ENCODE measurements at regions not wholly inside any gene's neighbourhood (a gene's known extent, or its start where the extent isn't known, plus 50 kb on each side); places are given as distances from the start of the nearest gene placed in this dataset.

DNA sequence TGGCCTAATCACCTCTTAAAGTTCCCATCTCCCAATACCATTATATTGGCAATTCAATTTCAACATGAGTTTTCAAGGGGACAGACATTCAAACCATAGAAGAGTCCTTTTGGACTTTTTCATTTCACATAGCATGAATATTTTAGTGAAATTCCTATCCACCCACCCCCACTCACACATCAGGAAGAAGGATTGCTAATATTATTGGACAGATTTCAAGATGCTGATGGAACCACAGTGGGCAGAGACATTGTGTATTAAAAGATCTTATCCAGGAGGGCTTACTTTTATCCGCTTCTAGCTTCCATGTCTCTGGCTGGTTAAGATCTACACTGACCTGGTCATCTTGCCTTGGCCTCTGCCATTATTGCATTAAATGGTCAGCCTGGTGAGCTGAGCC, 297.4 kb upstream of the ACVR2A start:
- Histone ChIP-seq H4K20me1 (ENCODE audit: control insufficient read depth, extremely low read depth, insufficient read depth, low read length) (no peaks in the 10 kb centered on the region), H3K4me2 (ENCODE audit: extremely low read depth, insufficient read depth, low read length) (no peak overlapping the region), H2AFZ (ENCODE audit: low read length) (no peak overlapping the region), H3K27ac (ENCODE audit: insufficient read depth, low read length) (no peak overlapping the region), H3K79me2 (ENCODE audit: control insufficient read depth, insufficient read depth, low read length) (no peaks in the 10 kb centered on the region), H3K4me3 (replicated peaks in 1 of 4; ENCODE audit: control extremely low read depth in 1 of 4, insufficient read depth in 1 of 4, low read depth in 3 of 4, low read length in 4 of 4) (no peak overlapping the region), H3K27me3 (ENCODE audit: control insufficient read depth, insufficient read depth, low read length) (no peaks in the 10 kb centered on the region), H3K4me1 (ENCODE audit: control insufficient read depth, extremely low read depth, insufficient read depth, low read length) (no peaks in the 10 kb centered on the region), H3K9me3 (ENCODE audit: control insufficient read depth, insufficient read depth, low read depth, low read length) (no peaks in the 10 kb centered on the region), H3K36me3 (ENCODE audit: control insufficient read depth, insufficient read depth, low read length) (no peaks in the 10 kb centered on the region), H3K9ac (ENCODE audit: insufficient read depth, low read length) (no peak overlapping the region)
- DNase-seq (ENCODE audit: low read depth in 2 of 2): peak in 1 of 2 donors; percentile 78
- TF ChIP-seq EZH2 (IDR thresholded peaks at IDR 0.05; ENCODE audit: low read length, missing control alignments): no peak
- TF ChIP-seq, protein P1, sequence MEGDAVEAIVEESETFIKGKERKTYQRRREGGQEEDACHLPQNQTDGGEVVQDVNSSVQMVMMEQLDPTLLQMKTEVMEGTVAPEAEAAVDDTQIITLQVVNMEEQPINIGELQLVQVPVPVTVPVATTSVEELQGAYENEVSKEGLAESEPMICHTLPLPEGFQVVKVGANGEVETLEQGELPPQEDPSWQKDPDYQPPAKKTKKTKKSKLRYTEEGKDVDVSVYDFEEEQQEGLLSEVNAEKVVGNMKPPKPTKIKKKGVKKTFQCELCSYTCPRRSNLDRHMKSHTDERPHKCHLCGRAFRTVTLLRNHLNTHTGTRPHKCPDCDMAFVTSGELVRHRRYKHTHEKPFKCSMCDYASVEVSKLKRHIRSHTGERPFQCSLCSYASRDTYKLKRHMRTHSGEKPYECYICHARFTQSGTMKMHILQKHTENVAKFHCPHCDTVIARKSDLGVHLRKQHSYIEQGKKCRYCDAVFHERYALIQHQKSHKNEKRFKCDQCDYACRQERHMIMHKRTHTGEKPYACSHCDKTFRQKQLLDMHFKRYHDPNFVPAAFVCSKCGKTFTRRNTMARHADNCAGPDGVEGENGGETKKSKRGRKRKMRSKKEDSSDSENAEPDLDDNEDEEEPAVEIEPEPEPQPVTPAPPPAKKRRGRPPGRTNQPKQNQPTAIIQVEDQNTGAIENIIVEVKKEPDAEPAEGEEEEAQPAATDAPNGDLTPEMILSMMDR (conservative IDR thresholded peaks at IDR 0.05 in 1 of 2, IDR thresholded peaks at IDR 0.05 in 1 of 2; ENCODE audit: low read depth in 1 of 2, low read length in 2 of 2): no peak

DNA sequence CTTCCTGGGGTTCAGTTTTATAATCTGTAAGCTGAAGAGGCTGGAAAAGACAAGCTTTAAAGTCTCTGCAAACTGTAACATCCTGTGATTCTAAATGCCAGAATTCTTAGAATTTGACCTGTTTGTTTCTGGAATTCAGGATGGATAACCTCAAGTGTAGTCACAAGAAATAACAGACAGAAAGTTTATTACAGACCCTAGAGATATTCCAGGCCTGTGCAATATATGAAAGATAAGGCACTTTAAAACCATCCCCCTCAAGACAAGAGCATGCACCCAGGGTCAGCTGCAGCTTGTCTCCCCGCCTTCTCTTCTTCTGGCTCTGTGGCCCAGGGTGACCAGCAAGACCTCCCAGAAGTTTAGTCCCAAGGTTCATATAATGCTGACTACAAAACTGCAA, 298.7 kb upstream of the ACVR2A start:
- Histone ChIP-seq H3K4me2 (ENCODE audit: extremely low read depth, insufficient read depth, low read length) (no peak overlapping the region), H2AFZ (ENCODE audit: low read length) (no peak overlapping the region), H3K36me3 (ENCODE audit: control insufficient read depth, insufficient read depth, low read length) (no peaks in the 10 kb centered on the region), H4K20me1 (ENCODE audit: control insufficient read depth, extremely low read depth, insufficient read depth, low read length) (no peaks in the 10 kb centered on the region), H3K27ac (ENCODE audit: insufficient read depth, low read length) (no peak overlapping the region), H3K9me3 (ENCODE audit: control insufficient read depth, insufficient read depth, low read depth, low read length) (no peaks in the 10 kb centered on the region), H3K79me2 (ENCODE audit: control insufficient read depth, insufficient read depth, low read length) (no peaks in the 10 kb centered on the region), H3K4me1 (ENCODE audit: control insufficient read depth, extremely low read depth, insufficient read depth, low read length) (no peaks in the 10 kb centered on the region), H3K4me3 (replicated peaks in 1 of 4; ENCODE audit: control extremely low read depth in 1 of 4, insufficient read depth in 1 of 4, low read depth in 3 of 4, low read length in 4 of 4) (no peak overlapping the region), H3K9ac (ENCODE audit: insufficient read depth, low read length) (no peak overlapping the region), H3K27me3 (ENCODE audit: control insufficient read depth, insufficient read depth, low read length) (no peaks in the 10 kb centered on the region)
- no peak for TF ChIP-seq EZH2 (IDR thresholded peaks at IDR 0.05; ENCODE audit: low read length, missing control alignments)
- TF ChIP-seq, protein P1 (conservative IDR thresholded peaks at IDR 0.05 in 1 of 2, IDR thresholded peaks at IDR 0.05 in 1 of 2; ENCODE audit: low read depth in 1 of 2, low read length in 2 of 2): no peak
- peak in 1 of 2 donors; percentile 42 for DNase-seq (ENCODE audit: low read depth in 2 of 2)

DNA sequence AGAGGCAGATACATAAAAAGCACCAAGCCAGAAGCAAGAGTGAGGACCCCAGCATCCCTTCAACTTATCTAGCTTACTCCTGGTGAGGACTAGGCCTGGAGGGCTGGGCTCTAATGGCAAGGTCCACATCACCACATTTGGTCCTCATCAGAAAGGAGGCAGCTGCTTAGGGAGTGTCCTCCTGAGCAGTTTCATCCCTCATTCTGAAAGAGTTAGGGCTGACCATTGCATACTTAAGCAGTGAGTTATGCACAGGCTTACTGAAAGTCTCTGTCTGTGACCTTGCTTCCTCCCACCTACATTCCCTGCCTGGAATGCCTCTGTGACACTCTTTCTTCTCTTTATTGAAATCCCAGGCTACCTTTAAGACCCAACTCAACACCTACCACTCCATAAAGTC, 301.8 kb upstream of the ACVR2A start:
- Histone ChIP-seq H3K27ac (ENCODE audit: insufficient read depth, low read length) (no peak overlapping the region), H2AFZ (ENCODE audit: low read length) (no peak overlapping the region), H3K36me3 (ENCODE audit: control insufficient read depth, insufficient read depth, low read length) (no peaks in the 10 kb centered on the region), H3K4me2 (ENCODE audit: extremely low read depth, insufficient read depth, low read length) (no peak overlapping the region), H3K9me3 (ENCODE audit: control insufficient read depth, insufficient read depth, low read depth, low read length) (no peaks in the 10 kb centered on the region), H3K79me2 (ENCODE audit: control insufficient read depth, insufficient read depth, low read length) (no peaks in the 10 kb centered on the region), H3K4me3 (replicated peaks in 1 of 4; ENCODE audit: control extremely low read depth in 1 of 4, insufficient read depth in 1 of 4, low read depth in 3 of 4, low read length in 4 of 4) (no peak overlapping the region), H4K20me1 (ENCODE audit: control insufficient read depth, extremely low read depth, insufficient read depth, low read length) (no peaks in the 10 kb centered on the region), H3K4me1 (ENCODE audit: control insufficient read depth, extremely low read depth, insufficient read depth, low read length) (no peaks in the 10 kb centered on the region), H3K9ac (ENCODE audit: insufficient read depth, low read length) (no peak overlapping the region), H3K27me3 (ENCODE audit: control insufficient read depth, insufficient read depth, low read length) (no peaks in the 10 kb centered on the region)
- TF ChIP-seq EZH2 (IDR thresholded peaks at IDR 0.05; ENCODE audit: low read length, missing control alignments): no peak
- peak in 1 of 2 donors; percentile 88 for DNase-seq (ENCODE audit: low read depth in 2 of 2)

Measured in fibroblast of lung (primary cell).